GM21825 (cell line): ENCODE measurements at regions not wholly inside any gene's neighbourhood (a gene's known extent, or its start where the extent isn't known, plus 50 kb on each side); places are given as distances from the start of the nearest gene placed in this dataset.
"Not testable (repeated sequence)": the region's sequence is repeated elsewhere in the genome, so short reads cannot be mapped to it uniquely, and the experiment has no call there.

Experiments used
- ATAC-seq: cut with Tn5 transposase; IDR thresholded peaks from one replicate; pipeline ENCODE4 v1.9.1; 2021; ENCODE audit warnings: mild to moderate bottlenecking, moderate library complexity; ENCODE audit not compliant: unreplicated experiment

DNA sequence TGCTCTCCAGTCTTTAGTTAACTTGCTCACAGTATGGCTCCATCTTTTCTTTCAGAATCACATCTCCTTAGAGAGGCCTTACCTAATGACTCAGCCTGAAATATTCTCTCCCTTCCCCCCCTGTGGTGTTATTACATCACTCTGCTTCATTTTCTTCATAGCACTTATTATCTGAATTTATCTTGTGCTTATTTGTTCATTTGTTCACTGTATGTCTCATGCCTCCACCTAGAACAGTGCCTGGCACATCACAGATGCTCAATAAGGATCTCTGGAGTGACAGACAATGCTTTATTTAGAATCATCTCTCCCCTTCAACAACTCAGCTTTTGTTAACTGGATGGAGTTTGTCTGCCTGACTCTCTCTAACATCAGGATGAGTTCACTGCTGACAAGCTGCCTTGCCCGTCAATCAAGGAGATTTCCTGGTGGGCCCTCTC is 96.6 kb upstream of the MAN1A1 start:
- no peak for ATAC-seq

DNA sequence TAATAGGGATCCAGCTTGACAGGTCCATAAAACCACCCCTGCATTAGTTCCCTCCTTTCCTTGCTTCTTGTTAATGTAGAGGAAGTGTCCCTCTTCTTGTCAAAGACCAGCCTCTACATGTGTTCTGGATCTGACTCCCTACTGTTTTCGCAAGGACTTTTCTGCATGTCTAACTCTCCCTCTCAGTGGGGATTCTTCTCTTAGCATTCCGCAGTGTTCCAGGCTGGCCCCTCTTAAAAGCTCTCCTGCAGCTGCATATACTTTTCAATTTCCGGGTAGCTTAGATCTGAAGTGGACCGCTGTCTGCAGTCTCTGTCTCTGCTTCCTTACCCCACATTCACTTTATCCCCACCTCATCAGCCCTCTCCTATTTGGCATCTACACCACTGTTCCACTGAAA is 96.1 kb upstream of the MAN1A1 start:
- no peak for ATAC-seq

DNA sequence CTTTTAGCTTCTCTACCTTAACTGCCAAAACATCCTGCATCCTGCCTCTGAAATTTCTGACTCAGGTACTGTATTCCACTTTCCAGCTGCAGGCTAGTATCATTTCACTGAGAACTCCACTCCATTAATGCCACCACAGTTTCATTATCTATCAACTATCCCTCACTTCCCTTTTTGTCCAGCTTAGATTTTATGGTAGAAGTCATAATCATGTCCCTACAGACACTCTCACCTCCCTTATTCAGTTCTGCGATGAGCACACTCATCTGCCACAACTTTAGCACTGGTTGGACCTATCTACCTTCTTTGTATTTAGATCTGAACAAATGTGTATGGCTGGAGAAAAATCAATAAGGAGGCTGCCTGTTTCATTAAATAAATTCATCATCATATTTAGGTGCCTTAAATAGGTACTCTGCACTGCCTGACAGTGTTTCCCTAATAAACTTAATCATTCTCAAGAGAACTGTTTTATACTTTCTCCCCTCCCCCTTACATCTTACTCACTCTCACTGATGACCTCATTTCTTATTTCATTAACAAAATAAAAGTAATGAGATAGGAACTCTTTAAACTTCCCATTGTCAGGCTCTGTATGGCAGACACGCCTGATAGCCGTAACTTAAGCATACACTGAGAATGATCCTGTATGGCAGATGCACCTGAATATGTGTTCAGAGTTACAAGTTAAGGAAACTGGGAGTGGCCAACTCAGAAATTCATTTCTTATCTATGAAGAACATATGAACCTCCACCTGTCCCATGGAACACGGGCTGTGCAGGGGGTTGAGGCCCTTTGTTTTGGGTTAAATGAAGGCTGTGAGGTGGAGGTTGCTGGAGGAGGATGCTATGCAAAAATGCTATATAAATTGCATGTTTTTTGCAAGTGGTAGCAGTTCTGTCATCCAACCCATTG is 95.3 kb upstream of the MAN1A1 start:
- ATAC-seq: peak; percentile 56

DNA sequence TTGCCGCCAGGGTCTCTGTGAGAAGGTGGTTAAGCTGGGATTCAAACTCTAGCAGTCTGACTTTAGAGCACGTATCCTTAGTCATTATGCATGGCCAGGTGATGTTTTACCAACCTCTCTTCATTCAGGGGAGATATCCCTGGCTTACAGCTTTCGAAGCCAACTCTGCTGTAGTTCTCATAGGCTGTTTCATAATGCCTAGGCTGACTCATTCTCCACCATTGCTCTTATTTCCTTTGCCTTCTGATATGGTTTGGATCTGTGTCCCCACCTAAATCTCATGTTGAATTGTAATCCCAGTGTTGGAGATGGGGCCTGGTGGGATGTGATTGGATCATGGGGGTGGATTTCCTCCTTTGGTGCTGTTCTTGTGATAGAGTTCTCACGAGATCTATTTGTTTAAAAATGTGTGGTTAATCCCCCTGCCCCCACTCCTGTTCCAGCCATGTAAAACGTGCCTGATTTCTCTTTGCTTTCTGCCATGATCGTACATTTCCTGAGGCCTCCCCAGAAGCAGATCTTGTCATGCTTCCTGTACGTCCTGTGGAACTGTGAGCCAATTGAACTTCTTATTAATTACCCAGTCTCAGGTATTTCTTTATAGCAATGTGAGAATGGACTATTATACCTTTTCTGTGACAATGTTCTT is 94.6 kb upstream of the MAN1A1 start:
- no peak for ATAC-seq

DNA sequence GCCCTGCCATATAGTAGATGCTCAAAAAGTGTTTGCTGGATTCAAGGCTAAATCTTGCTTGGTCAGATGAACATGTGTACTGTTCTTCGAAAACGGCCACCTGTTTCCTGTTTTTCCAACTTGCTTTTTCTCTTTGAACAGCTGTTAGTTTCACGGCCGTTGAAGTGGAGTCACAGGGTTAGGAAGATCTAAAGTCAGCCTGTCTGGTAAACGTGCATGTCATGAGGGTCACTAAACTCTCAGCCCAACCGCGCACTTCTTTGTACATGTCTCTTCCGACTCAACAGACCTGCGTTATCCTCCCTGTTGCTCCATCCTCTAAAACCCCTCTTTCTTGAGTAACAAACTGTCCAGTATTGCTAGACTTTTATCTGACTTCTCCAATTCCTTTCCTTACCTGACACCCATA is 93.2 kb upstream of the MAN1A1 start:
- ATAC-seq: peak; percentile 59

DNA sequence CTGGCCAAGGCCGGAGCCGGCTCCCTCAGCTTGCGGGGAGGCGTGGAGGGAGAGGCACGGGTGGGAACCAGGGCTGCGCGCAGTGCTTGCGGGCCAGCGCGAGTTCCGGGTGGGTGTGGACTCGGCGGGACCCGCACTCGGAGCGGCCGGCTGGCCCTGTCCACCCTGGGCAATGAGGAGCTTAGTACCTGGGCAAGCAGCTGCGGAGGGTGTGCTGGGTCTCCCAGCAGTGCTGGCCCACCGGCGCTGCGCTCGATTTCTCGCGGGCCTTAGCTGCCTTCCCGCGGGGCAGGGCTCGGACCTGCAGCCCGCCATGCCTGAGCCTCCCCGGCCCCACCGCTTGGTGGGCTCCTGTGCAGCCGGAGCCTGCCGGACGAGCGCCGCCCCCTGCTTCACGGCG is 91.4 kb upstream of the MAN1A1 start:
- ATAC-seq: no peak

DNA sequence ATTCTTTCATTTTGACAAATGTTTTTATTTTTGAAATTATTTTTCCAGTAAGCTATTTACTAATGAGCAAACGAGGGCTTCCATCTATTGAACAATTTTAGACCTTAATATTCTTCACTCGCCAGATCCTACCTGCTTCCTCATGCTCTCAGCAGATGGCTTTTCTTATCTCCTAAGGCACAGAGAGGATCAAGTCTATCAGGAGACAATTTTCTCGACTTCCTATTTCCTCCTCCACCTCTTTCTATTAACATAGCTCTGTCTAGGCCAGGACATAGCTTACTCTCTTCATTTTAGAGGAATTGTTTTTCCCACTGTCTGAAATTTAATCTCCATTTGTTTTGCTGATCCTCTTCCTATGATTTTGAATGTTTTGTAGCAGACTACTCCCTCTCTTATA is 87.0 kb upstream of the MAN1A1 start:
- no peak for ATAC-seq

DNA sequence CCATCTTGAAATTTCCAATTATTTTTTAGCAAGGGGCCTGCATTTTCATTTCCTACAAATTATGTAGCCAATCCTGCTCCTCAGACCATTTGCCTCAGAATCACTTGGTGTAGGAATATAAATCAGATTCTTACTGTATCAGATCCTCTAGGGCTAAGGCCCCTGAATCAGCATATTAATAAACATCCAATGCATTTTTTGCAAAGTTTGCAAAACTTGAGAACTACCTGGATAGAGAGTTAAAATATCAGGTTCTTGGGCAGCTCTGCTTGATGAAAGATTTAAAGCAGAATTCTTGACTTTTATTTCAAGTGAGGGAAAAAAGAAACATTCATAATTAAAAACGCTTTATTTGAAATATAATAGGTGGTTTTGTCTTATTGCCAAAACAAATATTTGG is 82.2 kb upstream of the MAN1A1 start:
- no peak for ATAC-seq

DNA sequence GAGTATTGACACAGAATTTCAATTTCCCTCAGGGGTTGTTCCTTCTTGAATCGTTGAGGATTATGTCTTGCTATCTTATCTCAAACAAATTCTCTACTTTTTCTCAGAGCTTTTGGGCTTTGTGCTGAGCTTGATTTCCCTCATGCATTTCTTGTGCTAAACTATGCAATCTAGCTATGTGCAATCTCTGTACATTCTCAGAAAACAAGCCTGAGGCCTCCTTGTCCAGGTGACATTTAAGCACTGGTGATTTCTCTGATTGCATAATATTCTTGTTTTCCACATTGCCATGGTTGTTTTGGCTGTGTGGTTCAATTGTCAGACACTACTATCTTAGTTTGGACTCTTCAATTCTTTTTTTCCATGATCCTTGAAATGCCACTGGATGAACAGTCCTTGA is 81.2 kb upstream of the MAN1A1 start:
- no peak for ATAC-seq

DNA sequence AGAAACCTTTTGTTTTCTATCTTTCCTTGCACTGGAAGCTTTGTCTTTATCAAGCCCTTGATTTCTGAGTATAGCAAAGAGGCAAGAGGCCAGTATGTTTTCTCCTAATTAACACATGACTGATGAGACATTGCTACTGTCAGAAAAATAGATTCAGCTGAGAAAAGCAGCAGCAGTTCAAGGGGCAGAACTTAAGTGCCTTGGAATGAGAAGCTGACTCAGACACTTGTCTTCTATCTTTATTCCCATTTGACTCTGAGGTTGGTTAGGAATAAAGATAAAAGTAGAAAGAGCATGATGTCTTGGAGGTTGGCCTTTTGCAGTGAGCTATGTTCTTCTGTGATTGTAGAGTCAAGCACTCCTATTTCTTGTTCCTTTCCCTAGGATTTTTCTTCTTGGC is 79.1 kb upstream of the MAN1A1 start:
- ATAC-seq: no peak

DNA sequence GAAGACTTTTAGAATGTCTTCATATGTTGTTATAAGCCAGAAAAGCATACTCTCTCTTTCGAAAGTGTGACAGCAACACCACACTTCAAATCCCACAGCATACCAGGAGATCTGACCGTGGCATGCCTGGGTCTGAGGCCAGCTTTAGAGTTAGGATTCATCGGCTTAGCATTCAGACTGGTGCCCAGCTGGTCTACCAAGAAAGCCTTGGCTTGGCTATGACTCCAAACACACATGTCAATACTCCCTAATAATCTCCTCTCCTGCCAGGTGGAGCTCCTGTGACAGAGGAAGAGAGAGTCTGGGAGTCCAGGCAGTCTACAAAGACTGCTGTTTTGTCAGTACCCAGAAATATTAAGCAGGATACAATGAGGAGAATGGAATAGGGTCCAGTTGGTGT is 77.1 kb upstream of the MAN1A1 start:
- no peak for ATAC-seq

DNA sequence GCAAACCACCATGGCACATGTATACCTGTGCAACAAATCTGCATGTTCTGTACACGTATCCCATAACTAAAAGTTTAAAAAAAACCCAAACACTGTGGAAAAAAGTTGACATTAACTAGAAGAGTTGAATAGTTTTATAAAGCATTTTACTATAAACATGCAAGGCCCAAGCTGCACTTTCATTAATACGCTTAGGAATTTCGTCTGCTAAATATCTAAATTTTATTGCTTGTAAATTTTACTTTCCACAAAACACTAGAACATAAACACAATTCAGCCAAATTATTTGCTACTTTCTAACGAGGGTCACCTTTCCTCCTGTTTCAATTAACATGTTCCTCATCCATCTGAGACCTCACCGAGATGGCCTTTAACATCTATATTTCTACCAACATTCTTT is 74.4 kb upstream of the MAN1A1 start:
- ATAC-seq: no peak

DNA sequence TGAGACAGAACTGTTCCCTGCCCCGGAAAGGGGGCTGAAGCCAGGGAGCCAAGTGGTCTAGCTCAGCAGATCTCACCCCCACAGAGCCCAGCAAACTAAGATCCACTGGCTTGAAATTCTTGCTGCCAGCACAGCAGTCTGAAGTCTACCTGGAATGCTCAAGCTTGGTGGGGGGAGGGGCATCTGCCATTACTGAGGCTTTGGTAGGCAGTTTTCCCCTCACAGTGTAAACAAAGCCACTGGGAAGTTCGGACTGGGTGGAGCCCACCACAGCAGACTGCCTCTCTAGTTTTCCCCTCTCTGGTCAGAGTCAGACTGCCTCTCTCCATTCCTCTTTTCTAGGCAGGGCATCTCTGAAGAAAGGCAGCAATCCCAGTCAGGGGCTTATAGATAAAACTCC is 68.5 kb upstream of the MAN1A1 start:
- not testable (repeated sequence) for ATAC-seq

DNA sequence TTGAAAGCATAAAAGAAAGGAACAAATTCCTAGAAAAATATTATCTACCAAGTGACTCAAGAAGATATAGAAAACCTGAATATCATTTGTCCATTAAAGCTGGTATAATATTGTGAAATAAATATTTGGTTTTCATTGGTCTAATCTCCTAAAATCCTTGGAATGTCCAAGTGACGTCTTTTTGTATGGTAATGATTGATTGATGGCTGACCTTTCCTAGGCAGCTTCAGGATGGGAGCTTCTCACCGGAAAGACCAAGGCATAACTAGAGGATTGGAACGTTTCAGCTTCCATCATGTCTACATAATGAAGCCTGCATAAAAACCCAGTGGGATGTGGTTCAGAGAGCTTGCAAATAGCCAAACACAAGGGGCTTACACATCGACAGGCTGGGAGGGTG is 57.6 kb upstream of the MAN1A1 start:
- no peak for ATAC-seq

DNA sequence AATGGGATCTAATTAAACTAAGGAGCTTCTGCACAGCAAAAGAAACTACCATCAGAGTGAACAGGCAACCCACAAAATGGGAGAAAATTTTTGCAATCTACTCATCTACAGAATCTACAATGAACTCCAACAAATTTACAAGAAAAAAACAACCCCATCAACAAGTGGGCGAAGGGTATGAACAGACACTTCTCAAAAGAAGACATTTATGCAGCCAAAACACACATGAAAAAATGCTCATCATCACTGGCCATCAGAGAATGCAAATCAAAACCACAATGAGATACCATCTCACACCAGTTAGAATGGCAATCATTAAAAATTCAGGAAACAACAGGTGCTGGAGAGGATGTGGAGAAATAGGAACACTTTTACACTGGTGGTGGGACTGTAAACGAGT is 55.6 kb upstream of the MAN1A1 start:
- not testable (repeated sequence) for ATAC-seq
